DOHH2 (cell line): ENCODE measurements at regions not wholly inside any gene's neighbourhood (a gene's known extent, or its start where the extent isn't known, plus 50 kb on each side); places are given as distances from the start of the nearest gene placed in this dataset.

Source experiments
- H3F3A ChIP-seq: fragments of 200-600 bp; sonication (generic), shearing (Covaris generic); 2 replicates; pipeline ENCODE4 v1.6.0; 2016; ENCODE audit warnings: antibody characterized with exemption, mild to moderate bottlenecking; ENCODE audit not compliant: control insufficient read depth, insufficient read depth
- H3K27ac ChIP-seq: fragments of 200-600 bp; sonication (generic); 2 replicates; pipeline ENCODE4 v1.5.1; 2014; ENCODE audit warnings: low read depth, mild to moderate bottlenecking, low read length, moderate library complexity
- H3K27me3 ChIP-seq: fragments of 200-600 bp; sonication (generic); 2 replicates; pipeline ENCODE4 v1.6.1; 2014; ENCODE audit warnings: mild to moderate bottlenecking, low read length, mixed read lengths; ENCODE audit not compliant: control insufficient read depth
- H3K36me3 ChIP-seq: fragments of 200-600 bp; sonication (generic); 2 replicates; pipeline ENCODE4 v1.6.1; 2014; ENCODE audit warnings: mild to moderate bottlenecking, low read length, moderate library complexity, mixed read lengths; ENCODE audit not compliant: control insufficient read depth
- H3K4me1 ChIP-seq: fragments of 200-600 bp; sonication (generic); 2 replicates; pipeline ENCODE4 v1.6.1; 2014; ENCODE audit warnings: mild to moderate bottlenecking, low read length, mixed read lengths; ENCODE audit not compliant: control insufficient read depth
- H3K4me2 ChIP-seq: fragments of 200-600 bp; sonication (generic); 2 replicates; pipeline ENCODE4 v1.6.0; 2014; ENCODE audit warnings: mild to moderate bottlenecking, low read length, moderate library complexity
- H3K4me3 ChIP-seq: fragments of 200-600 bp; sonication (generic); 2 replicates; pipeline ENCODE4 v1.5.1; 2014; ENCODE audit warnings: mild to moderate bottlenecking, low read length, mixed read lengths
- H3K79me2 ChIP-seq: fragments of 200-600 bp; sonication (generic); 2 replicates; pipeline ENCODE4 v1.6.1; 2014; ENCODE audit warnings: mild to moderate bottlenecking, low read length, mixed read lengths; ENCODE audit not compliant: control insufficient read depth
- H3K9me2 ChIP-seq: fragments of 200-600 bp; sonication (generic); replicated peaks from 2 replicates; pipeline ENCODE4 v1.6.1; 2014; ENCODE audit warnings: mild to moderate bottlenecking, low read length, mixed read lengths; ENCODE audit not compliant: control insufficient read depth
- H3K9me3 ChIP-seq: fragments of 200-600 bp; sonication (generic); 2 replicates; pipeline ENCODE4 v1.6.1; 2014; ENCODE audit warnings: antibody characterized with exemption, low read length, mixed read lengths; ENCODE audit not compliant: control insufficient read depth, insufficient read depth
- H4K20me1 ChIP-seq: fragments of 200-600 bp; sonication (generic); 2 replicates; pipeline ENCODE4 v1.6.0; 2014; ENCODE audit warnings: low read depth, mild to moderate bottlenecking, antibody characterized with exemption, low read length, moderate library complexity; ENCODE audit not compliant: control insufficient read depth, insufficient read depth
- EZH2phosphoT487 ChIP-seq: fragments of 200-600 bp; sonication (generic); IDR thresholded peaks from 2 replicates; pipeline ENCODE4 v1.6.1; 2017; ENCODE audit warnings: borderline replicate concordance, mild to moderate bottlenecking, antibody characterized with exemption, low read length, moderate library complexity, mixed read lengths
- TF ChIP-seq, protein P1 (sequence below): fragments of 200-600 bp; sonication (generic); IDR thresholded peaks from one replicate; pipeline ENCODE4 v1.5.1; 2014; ENCODE audit warnings: antibody characterized with exemption, mild to moderate bottlenecking, low read depth, low read length; ENCODE audit not compliant: poor library complexity, severe bottlenecking

DNA sequence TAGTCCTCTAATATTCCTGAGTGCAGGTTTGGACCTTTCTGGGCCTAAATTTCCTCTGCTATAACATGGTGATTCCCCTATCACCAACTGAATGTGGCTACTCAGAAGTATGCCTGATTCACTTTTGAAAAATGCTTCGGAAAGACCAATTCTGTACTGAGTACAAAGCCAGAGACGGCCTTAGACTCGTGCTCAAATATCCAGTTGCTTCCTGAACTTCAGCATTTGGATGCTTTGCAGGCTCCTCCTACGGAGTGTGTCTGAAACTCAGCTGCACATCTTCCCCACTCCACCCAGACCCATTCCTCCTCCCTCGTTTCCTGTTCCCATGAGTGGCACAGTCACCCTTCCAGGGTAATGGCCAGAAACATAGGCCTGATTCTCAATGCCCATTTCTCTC lies 98.4 kb upstream of the GADD45A start:
- H3K9me2 ChIP-seq, result no peaks in the 10 kb centered on the region
- no peak overlapping the region for H3K4me3 ChIP-seq
- H3K27me3 ChIP-seq, result no peaks in the 10 kb centered on the region
- no peaks in the 10 kb centered on the region for H3K79me2 ChIP-seq
- no peaks in the 10 kb centered on the region for H4K20me1 ChIP-seq
- no peaks in the 10 kb centered on the region for H3K4me1 ChIP-seq
- no peak overlapping the region for H3K27ac ChIP-seq
- no peak overlapping the region for H3K4me2 ChIP-seq
- no peaks in the 10 kb centered on the region for H3K36me3 ChIP-seq
- H3K9me3 ChIP-seq, result no peaks in the 10 kb centered on the region
- H3F3A ChIP-seq, result no peaks in the 10 kb centered on the region
- TF ChIP-seq EZH2phosphoT487, result no peak
- TF ChIP-seq, protein P1, sequence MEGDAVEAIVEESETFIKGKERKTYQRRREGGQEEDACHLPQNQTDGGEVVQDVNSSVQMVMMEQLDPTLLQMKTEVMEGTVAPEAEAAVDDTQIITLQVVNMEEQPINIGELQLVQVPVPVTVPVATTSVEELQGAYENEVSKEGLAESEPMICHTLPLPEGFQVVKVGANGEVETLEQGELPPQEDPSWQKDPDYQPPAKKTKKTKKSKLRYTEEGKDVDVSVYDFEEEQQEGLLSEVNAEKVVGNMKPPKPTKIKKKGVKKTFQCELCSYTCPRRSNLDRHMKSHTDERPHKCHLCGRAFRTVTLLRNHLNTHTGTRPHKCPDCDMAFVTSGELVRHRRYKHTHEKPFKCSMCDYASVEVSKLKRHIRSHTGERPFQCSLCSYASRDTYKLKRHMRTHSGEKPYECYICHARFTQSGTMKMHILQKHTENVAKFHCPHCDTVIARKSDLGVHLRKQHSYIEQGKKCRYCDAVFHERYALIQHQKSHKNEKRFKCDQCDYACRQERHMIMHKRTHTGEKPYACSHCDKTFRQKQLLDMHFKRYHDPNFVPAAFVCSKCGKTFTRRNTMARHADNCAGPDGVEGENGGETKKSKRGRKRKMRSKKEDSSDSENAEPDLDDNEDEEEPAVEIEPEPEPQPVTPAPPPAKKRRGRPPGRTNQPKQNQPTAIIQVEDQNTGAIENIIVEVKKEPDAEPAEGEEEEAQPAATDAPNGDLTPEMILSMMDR, result no peak

DNA sequence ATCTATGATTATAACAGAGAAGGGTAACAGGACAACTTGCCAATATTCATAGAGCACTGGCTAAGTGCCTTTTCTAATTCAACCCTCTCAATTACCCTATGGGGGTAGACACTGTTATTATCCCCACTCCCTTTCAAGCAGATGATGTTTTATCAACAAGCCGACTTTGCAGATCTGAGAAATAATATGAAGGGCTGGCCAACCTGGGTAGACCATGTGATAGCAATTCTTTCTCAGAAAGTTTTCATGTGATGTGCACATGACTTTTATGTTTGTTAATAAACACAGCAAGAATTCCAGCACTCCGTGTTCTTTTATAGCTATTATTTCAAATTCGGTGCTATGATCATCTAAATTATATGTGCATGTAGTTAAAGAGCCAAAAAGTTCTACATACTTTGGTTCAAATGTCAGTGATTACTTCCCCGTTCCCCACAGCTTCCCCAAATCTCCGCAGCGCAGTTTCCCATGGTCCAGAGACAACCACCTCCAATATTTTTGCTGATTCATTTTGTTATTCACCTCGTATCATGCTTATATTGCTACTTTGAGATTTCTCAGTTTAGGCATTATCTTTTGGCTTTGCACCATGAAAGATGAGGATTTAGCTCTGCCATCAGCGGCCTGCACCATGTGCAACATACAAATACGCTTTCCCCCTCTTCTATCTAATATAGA lies 96.7 kb upstream of the GADD45A start:
- H3K9me3 ChIP-seq, result no peaks in the 10 kb centered on the region
- H3K9me2 ChIP-seq, result no peaks in the 10 kb centered on the region
- H3K27me3 ChIP-seq, result no peaks in the 10 kb centered on the region
- no peaks in the 10 kb centered on the region for H3F3A ChIP-seq
- H3K79me2 ChIP-seq, result no peaks in the 10 kb centered on the region
- no peak overlapping the region for H3K4me2 ChIP-seq
- no peak overlapping the region for H3K4me3 ChIP-seq
- H4K20me1 ChIP-seq, result no peaks in the 10 kb centered on the region
- H3K36me3 ChIP-seq, result no peaks in the 10 kb centered on the region
- TF ChIP-seq, protein P1, result no peak
- no peak for TF ChIP-seq EZH2phosphoT487
- H3K27ac ChIP-seq, result no peak overlapping the region
- no peaks in the 10 kb centered on the region for H3K4me1 ChIP-seq

DNA sequence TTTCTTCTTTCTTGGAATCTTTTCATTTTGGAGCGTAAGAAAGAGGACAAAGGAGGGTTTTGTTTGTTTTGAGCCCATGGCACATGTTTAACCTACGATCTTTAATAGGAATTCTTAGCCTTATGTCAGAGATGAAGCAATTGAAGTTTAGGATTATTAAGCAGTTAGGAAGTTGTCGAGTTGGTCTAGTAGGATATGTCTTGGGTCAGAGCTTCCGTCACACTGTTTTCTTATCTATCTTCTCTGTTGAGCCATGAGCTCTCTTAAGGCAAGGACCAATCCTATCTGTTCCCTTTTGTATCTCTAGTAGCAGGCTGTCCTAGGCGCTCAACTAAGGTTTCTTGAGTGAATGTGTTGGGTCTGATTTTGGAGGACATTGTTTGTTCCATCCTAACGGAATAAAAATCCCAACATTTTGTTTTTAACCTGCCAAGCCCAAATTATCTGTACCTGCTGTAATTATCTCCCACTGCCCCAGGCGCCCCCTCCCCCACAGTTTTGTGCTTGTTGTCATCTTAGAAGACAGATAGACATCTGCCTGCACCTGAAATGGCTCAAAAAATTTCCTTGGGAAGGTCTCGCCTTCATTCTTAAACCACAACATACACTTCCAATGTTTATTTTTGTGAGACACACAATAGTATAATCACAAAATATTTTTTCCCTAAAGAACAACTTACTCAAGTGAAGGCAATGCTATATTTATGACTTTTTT lies 95.3 kb upstream of the GADD45A start:
- Histone ChIP-seq H3K36me3 (no peaks in the 10 kb centered on the region), H3K4me2 (no peak overlapping the region), H3K9me2 (no peaks in the 10 kb centered on the region), H3K4me1 (no peaks in the 10 kb centered on the region), H3K79me2 (no peaks in the 10 kb centered on the region), H3K4me3 (no peak overlapping the region), H3K9me3 (no peaks in the 10 kb centered on the region), H3K27ac (no peak overlapping the region), H3F3A (no peaks in the 10 kb centered on the region), H3K27me3 (no peaks in the 10 kb centered on the region), H4K20me1 (no peaks in the 10 kb centered on the region)
- TF ChIP-seq EZH2phosphoT487, result no peak
- TF ChIP-seq, protein P1, result no peak
